ENCODE measurements at regions not wholly inside any gene's neighbourhood (a gene's known extent, or its start where the extent isn't known, plus 50 kb on each side); places are given as distances from the start of the nearest gene placed in this dataset.

GRCh38 chr4:126038502-126039144 is 723.9 kb downstream of the FAT4 start:
- TF ChIP-seq, protein P1, sequence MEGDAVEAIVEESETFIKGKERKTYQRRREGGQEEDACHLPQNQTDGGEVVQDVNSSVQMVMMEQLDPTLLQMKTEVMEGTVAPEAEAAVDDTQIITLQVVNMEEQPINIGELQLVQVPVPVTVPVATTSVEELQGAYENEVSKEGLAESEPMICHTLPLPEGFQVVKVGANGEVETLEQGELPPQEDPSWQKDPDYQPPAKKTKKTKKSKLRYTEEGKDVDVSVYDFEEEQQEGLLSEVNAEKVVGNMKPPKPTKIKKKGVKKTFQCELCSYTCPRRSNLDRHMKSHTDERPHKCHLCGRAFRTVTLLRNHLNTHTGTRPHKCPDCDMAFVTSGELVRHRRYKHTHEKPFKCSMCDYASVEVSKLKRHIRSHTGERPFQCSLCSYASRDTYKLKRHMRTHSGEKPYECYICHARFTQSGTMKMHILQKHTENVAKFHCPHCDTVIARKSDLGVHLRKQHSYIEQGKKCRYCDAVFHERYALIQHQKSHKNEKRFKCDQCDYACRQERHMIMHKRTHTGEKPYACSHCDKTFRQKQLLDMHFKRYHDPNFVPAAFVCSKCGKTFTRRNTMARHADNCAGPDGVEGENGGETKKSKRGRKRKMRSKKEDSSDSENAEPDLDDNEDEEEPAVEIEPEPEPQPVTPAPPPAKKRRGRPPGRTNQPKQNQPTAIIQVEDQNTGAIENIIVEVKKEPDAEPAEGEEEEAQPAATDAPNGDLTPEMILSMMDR (IDR thresholded peaks at IDR 0.05; ENCODE audit: insufficient read depth, low read depth, low read length) = no peak
- TF ChIP-seq EZH2 (IDR thresholded peaks at IDR 0.05; ENCODE audit: insufficient read depth, low read length) = no peak
